Stimulated activated CD4-positive, alpha-beta T cell treated with anti-CD3 and anti-CD28 coated beads, Interleukin-4, amount 100 ng/mL, for 4 hours (primary cell): ENCODE measurements at regions not wholly inside any gene's neighbourhood (a gene's known extent, or its start where the extent isn't known, plus 50 kb on each side); places are given as distances from the start of the nearest gene placed in this dataset.
"Not testable (repeated sequence)": the region's sequence is repeated elsewhere in the genome, so short reads cannot be mapped to it uniquely, and the experiment has no call there.

Source experiments
- DNase-seq, 2 experiments: peaks; one replicate each; pipeline ENCODE4 v3.0.0-alpha.2; 2020

- DNase-seq: not testable (repeated sequence)
These were observed 471.9 kb downstream of the FOXD4L5 start for GRCh38 chr9:64813072-64813471.

GRCh38 chr9:64778667-64779066, 506.3 kb downstream of the FOXD4L5 start:
- DNase-seq: not testable (repeated sequence)

GRCh38 chr9:64776269-64776668, 508.7 kb downstream of the FOXD4L5 start:
- DNase-seq: not testable (repeated sequence)

GRCh38 chr9:64774813-64775793, 509.9 kb downstream of the FOXD4L5 start:
- peak in 1 of 2 experiments; percentile 4 for DNase-seq

GRCh38 chr9:64774004-64774812, 510.8 kb downstream of the FOXD4L5 start:
- peak; percentile 12 to 20 for DNase-seq

- no peak for DNase-seq
These were observed 511.5 kb downstream of the FOXD4L5 start for GRCh38 chr9:64773491-64773931.

GRCh38 chr9:64772751-64773331, 512.2 kb downstream of the FOXD4L5 start:
- not testable (repeated sequence) for DNase-seq

GRCh38 chr9:64772123-64772736, 512.8 kb downstream of the FOXD4L5 start:
- DNase-seq: peak in 1 of 2 experiments; percentile 3
